ENCODE measurements at regions not wholly inside any gene's neighbourhood (a gene's known extent, or its start where the extent isn't known, plus 50 kb on each side); places are given as distances from the start of the nearest gene placed in this dataset.

DNA sequence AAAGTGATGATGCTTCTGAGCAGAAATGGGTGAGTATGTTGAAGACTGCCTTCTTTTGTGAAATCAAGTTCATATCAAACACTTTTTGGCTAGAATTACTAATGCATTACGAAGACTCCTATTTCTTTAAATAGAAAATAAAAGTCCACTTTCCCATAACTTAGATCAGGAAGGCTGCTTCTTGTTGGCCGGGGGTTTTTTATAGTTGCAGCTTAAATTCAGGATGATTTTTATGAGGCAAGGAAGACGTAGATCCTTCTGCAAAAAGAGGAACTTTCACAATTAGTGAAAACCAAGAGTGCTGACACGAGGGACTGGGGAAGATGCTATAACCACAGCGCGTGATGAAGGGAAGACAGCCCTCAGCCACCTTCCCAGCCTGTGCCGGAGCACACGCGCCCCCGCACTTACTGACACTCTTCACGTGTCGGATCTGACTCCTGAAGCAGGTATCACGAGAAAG lies 206.1 kb upstream of the PRDM1 start:
- TF ChIP-seq, protein P1, sequence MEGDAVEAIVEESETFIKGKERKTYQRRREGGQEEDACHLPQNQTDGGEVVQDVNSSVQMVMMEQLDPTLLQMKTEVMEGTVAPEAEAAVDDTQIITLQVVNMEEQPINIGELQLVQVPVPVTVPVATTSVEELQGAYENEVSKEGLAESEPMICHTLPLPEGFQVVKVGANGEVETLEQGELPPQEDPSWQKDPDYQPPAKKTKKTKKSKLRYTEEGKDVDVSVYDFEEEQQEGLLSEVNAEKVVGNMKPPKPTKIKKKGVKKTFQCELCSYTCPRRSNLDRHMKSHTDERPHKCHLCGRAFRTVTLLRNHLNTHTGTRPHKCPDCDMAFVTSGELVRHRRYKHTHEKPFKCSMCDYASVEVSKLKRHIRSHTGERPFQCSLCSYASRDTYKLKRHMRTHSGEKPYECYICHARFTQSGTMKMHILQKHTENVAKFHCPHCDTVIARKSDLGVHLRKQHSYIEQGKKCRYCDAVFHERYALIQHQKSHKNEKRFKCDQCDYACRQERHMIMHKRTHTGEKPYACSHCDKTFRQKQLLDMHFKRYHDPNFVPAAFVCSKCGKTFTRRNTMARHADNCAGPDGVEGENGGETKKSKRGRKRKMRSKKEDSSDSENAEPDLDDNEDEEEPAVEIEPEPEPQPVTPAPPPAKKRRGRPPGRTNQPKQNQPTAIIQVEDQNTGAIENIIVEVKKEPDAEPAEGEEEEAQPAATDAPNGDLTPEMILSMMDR (IDR thresholded peaks at IDR 0.05), result no peak
- no peak for TF ChIP-seq POLR2A (IDR thresholded peaks at IDR 0.05)

Measured in thyroid gland (tissue), 4 donors.